HG03103 (cell line): ENCODE measurements at regions not wholly inside any gene's neighbourhood (a gene's known extent, or its start where the extent isn't known, plus 50 kb on each side); places are given as distances from the start of the nearest gene placed in this dataset.
A peak's percentile ranks its signal among the peaks of the same experiment; 100 is the strongest.
"Not testable (repeated sequence)": the region's sequence is repeated elsewhere in the genome, so short reads cannot be mapped to it uniquely, and the experiment has no call there.

Experiments used
- ATAC-seq: cut with Tn5 transposase; IDR thresholded peaks from one replicate; pipeline ENCODE4 v1.9.1; 2021; ENCODE audit warnings: low read depth; ENCODE audit not compliant: unreplicated experiment

DNA sequence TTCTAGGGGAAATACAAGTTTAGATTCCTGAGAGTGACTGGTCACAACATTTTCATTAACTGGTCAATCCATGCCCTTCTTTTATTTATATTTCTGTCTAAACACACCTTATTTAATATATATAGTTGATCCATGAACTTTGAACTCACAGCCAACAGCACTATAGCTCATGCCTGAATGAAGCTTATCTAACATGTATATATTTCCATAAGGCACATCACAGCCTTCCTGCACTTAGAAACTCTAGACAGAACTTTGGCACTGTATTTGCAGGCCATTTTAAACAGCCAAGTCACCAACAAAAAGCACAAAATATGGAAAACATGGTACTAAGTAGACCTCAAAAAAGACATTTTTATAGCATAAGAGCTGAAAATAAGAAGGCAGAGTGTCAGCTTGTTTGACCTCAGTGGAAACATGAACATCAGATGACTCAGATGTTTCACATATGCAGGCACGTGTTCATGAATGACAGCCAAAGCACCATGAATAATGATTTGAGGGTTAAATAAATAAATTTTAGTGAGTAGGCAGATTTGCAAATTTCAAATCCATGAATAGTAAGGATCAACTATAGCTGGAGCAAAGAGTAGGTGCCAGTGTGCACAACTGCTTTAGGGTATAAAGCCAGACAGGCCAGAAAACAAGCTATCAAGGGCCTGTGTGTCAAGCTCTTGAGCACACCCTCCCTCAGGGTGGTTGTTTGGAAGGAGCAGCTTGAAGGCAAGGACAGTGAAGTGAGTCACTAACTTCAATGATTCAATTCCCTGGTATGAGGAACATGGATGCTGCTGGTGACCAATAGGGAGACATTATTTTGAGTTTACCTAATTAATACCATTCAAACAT lies 88.9 kb upstream of the NT5E start:
- ATAC-seq, result no peak

DNA sequence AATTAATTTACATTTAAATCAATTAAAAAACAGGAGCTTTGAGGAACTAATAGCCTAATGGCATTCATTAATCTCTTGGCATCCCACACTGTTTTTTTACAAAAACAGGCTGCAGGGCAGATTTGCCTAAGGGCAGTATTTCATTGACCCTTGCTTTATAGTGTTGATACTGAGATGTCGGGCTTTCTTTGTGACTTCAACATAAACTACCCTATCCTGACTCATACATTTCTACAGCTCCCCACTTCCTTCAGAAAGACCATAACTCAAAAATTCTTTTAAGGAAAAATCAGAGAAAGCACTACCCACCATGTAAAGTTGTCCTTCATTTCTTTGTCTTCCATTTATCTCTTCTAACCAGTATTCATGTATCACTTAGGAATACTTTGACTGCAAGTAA lies 92.2 kb upstream of the NT5E start:
- ATAC-seq, result no peak

DNA sequence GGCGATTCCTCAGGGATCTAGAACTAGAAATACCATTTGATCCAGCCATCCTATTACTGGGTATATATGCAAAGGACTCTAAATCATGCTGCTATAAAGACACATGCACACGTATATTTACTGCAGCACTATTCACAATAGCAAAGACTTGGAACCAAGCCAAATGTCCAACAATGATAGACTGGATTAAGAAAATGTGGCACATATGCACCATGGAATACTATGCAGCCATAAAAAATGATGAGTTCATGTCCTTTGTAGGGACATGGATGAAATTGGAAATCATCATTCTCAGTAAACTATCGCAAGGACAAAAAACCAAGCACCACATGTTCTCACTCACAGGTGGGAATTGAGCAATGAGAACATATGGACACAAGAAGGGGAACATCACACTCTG lies 93.1 kb upstream of the NT5E start:
- ATAC-seq, result not testable (repeated sequence)

DNA sequence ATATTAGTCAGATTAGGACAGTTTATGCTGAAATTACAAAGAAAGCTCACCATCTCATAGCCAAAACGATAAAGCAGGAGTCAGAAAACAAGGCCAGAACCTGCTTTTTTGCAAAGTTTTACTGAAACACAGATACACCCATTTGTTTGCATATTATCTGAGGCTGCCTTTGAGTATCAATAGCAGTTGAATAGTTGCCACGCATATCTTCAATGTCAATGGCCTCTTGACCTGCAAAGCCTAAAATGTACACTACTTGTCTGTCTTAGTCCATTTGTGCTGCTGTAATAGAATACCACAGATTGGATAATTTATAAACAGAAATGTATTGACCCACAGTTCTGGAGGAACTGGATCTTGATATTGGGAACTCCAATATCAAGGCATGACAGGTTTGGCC lies 94.1 kb upstream of the NT5E start:
- ATAC-seq, result no peak

DNA sequence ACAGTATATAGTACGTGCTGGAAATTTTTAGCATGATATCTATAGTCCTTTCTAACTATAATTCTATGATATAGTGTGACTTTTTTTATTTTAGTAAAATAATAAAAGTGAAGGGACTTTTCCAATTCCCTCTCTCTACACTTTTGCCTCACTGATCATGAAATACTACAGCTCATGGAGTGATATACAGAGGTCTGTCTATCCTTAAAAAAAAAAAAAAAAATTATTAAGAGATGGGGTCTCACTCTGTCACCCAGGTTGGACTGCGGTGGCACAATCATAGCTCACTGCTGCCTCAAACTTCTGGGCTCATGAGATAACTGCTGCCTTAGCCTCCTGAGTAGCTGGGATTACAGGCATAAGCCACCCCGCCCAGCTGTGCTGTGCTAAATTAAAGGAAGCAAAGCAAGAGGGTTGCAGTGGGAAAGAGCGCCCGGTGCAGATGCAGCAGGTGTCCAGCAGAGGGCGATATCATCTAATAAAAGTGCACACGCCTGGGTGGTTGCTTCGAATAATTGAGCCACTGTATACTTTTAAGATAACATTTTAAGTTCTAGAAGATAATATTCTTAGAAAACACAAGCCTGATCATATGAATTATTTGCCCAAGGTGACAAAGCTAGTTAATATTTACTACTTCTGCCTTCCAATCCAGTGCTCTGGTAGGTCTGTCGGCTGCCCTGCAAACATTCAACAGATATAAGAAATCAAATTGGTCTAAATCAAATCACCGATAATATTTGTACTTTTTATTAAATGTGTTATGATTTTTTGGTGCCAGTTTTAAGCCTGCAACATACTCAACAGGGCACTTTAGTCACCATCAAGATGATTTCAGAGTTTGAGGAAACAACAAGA lies 94.9 kb upstream of the NT5E start:
- ATAC-seq, result peak; percentile 87

- no peak for ATAC-seq
Observed at GRCh38 chr6:85353012-85353411, 96.9 kb upstream of the NT5E start.

GRCh38 chr6:85348643-85349042 lies 101.2 kb upstream of the NT5E start:
- no peak for ATAC-seq

DNA sequence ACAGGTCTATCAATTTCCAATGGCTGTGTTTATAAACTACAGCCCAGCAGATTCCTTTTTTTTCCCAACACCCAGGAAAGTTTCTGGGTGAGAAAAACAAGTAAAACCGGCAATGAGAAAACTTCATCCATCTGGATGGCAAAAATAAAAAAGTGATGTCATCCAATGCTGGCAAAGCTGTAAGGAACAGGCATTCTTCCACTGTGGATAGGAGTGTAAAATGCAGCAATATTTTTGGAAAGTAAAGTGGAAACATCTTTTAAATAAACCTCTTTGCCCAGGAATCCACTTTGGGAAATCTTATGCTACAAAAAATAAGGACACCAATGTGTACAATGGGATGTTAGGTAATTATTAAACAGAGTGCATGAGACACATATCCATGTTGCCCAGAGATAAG lies 102.1 kb upstream of the NT5E start:
- no peak for ATAC-seq

- no peak for ATAC-seq
Observed at GRCh38 chr6:85346196-85346595, 103.7 kb upstream of the NT5E start.

GRCh38 chr6:85344996-85345395 lies 104.9 kb upstream of the NT5E start:
- ATAC-seq, result no peak

DNA sequence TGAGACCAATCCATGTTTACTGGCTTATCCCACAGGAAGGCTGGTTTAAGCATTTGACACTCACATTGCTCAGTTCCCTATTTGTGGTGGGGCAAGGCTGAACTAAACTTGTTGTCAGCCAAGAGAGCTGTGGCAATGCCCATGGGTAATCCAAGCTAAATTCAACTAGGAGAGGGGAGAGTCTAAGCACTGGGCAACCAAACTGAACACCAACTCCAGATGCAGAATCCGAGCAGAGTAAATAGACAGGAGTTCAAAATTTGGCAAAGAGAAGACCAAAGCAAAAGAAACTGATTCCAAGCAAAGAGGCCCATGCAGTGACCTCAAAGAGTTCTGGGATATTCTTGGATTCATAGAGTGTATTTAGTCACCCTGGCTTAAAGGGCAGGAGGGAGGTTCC lies 106.5 kb upstream of the NT5E start:
- ATAC-seq, result no peak

DNA sequence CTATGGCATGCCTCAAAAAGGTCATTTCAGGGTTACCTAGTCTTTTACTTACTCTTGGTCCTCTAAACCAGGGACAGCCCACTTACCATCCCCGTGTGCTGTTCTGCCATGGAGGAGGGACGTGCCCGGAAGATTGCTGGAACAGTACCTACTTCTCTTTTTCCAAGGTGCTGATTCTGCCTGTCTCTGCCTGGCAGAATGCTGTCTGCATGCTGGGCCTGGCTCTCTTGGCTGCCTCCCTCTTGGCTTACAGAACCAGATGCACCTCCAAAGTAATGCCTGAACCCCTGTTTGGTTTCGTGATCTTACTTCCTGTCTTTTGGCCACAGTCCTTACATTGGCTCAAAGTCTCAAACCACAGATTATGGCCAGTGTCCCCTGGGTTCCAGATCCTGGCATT lies 120.7 kb upstream of the NT5E start:
- ATAC-seq, result no peak

- not testable (repeated sequence) for ATAC-seq
Observed at GRCh38 chr6:85325811-85326210, 124.1 kb upstream of the NT5E start.

DNA sequence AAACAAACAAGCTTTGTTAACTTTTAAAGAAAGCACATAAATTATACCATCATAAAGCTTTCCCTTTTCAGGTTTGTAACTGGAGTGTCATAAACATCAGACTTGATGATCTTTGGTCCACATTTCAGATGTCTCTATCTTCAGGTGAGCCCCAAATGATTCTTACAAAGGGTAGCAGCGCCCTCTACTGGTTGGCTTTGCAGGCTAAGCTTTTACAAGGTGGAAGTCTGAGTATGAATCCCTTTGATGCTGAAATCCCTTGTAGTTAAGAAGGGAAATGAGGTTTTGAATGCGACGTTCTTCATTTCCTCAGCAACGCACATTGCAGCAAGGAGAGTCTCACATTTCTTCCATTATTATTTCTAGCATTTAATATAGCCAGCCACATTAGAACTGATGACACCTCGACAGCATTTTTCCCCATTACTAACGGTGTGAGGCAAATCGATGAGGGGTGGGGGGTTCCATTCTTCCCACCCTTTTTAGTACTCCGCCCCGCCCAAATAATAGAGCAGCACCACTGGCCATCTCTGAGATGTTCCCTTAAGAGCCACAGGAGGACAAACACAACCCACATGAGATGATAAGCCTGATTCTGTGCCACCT lies 126.3 kb upstream of the NT5E start:
- peak; percentile 93 for ATAC-seq

DNA sequence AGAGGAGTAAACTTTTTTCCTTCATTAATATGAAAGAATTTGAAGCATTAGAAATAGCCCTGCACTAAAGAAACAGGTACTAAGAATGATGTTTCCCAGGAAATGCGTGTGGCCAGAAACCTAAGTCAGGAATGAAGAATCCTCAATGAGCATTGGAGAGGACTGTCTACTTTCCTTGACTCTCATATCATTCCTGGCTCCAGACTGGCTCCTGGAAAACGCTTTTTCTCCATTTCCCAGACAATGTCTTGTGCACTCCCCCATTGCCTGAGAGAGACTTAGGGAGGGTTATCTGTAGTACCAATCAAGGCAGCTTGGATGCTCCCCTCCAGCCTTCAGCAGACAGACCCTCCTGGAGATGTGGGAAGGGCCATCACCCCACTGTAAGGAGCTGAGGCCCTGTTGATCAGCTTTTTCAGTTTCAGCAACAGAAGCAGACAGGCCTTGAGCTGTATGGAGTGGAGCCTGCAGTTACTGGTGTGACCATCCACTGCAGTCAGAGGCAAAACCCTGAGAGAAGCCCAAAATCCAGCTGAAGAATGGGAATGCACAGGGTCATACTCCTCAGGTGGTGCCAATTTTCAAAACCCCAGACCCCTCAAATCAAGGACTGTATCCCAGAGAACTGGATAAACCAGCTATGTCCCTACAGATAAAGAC lies 127.3 kb upstream of the NT5E start:
- ATAC-seq, result no peak

DNA sequence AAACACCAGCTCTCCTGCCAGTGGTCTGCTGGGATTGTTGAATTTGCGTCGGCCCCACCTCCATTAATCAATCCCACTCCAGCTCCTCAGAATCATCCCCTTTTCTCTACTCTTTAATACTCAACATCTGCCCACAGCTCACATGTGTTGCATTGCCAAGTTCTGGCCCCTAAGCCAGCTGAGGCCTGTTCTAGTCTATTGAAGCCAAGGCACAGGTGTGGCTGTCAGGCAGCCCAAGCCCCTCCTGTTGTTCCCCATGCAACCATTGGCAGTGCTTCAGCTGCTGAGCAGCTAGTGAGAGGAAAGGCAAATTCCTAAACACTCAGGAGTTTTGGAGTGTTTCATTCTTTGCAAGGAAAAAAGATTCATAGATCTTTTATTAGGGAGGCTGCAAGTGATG lies 128.0 kb upstream of the NT5E start:
- no peak for ATAC-seq

GRCh38 chr6:85314586-85314985 lies 135.3 kb upstream of the NT5E start:
- ATAC-seq, result no peak

DNA sequence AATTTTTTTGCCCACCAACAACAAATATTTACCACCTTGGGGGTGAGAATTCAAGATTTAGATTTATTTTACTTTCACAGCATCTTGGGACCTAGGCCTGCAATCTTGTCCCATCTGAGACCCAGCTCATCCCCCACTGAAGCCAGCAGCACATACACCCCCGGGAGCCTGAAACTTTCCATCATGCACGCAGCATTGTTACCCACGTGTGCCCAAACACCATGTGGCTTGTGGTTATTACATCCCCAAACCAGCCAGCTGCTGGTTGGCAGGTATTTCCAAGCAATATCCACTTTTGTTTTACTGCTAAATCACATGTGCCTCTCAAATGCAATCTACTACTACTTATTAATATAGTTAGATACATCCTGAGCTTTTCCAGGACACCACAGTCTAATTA lies 149.3 kb upstream of the NT5E start:
- ATAC-seq, result no peak

DNA sequence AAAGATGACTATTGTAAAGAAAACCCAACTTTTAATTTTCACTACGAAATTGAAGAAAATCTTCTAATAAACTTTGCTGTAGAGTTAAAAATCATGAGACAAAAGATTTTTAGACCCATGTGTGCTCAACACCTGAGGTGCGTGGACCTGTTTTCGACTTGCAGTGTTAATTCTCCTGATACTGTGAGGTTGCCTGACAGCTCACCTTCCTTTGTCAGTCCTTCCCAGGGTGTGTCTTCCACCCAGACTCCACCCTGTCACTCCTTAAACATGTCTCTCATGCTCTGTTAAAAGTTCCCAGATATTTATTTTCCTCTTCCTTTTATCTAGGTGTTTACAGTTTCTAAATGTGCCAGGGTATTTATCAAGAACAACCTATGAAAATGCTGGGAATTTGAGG lies 151.3 kb upstream of the NT5E start:
- no peak for ATAC-seq

DNA sequence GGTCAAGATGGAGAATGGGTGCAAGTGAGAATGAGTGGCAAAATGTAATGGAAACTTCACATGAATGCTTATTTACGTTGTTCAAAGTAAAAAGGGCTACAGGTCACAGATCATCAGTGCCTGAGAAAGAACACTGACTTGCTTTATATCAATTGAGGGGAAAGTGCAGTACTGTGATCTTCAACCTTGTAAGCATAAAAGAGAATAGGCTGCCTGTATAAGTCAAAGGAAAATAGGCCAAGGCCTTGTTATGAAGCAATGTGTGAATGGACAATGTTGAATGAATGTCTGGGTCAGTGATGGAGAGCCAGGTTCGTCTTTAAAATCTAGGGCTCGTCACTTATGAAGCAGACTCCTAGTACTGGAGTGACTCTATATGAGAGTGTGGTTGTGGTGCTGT lies 158.6 kb upstream of the NT5E start:
- ATAC-seq, result no peak

DNA sequence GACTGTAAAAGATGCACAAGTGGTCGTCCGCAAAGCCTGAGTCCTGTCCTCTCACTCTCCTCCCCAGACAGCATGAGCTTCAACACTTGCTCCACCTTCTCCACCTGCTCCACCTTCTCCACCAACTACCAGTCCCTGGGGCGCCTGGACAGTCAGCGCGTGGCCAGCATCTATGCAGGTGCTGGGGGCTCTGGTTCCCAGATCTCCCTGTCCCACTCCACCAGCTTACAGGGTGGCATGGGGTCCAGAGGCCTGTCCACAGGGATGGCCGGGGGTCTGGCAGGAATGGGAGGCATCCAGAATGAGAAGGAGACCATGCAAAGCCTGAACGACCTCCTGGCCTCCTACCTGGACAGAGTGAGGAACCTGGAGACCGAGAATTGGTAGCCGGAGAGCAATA lies 162.2 kb upstream of the NT5E start:
- no peak for ATAC-seq
